Heart left ventricle (tissue), 16 donors: ENCODE measurements at regions not wholly inside any gene's neighbourhood (a gene's known extent, or its start where the extent isn't known, plus 50 kb on each side); places are given as distances from the start of the nearest gene placed in this dataset.

Source experiments
- ATAC-seq, 4 donors: fragments of 200-7000 bp; cut with Tn5 transposase; one replicate each; pipeline ENCODE4 v1.9.1; 2020 to 2022; ENCODE audit warnings: moderate library complexity in 4 of 4, mild to moderate bottlenecking in 3 of 4, moderate number of reproducible peaks in 1 of 4
- DNase-seq, 5 donors: peaks; one replicate each; pipeline ENCODE4 v3.0.0-alpha.2; 2020
- H3K27ac ChIP-seq, 12 donors: fragments of 200-600 bp; sonication (generic) in 4 of 12; one replicate each; pipeline versions ENCODE4 v1.5.0 to v1.8.0; 2016 to 2022; ENCODE audit warnings: mild to moderate bottlenecking in 2 of 12
- H3K27me3 ChIP-seq, 9 donors: fragments of 200-600 bp; sonication (generic) in 2 of 9; one replicate each; pipeline versions ENCODE4 v1.5.1 to v1.8.0; 2016 to 2022; ENCODE audit warnings: mild to moderate bottlenecking in 3 of 9
- H3K36me3 ChIP-seq, 9 donors: fragments of 200-600 bp; sonication (generic) in 2 of 9; one replicate each; pipeline versions ENCODE4 v1.5.0 to v1.8.0; 2018 to 2022; ENCODE audit warnings: mild to moderate bottlenecking in 2 of 9
- H3K4me1 ChIP-seq, 12 donors: fragments of 200-600 bp; sonication (generic) in 4 of 12; one replicate each; pipeline versions ENCODE4 v1.5.0 to v1.8.0; 2016 to 2022; ENCODE audit warnings: mild to moderate bottlenecking in 3 of 12
- H3K4me3 ChIP-seq, 12 donors: fragments of 200-600 bp; sonication (generic) in 4 of 12; one replicate each; pipeline versions ENCODE4 v1.5.0 to v1.8.0; 2017 to 2022; ENCODE audit warnings: mild to moderate bottlenecking in 9 of 12, moderate library complexity in 4 of 12
- H3K9me3 ChIP-seq, 12 donors: fragments of 200-600 bp; sonication (generic) in 4 of 12; one replicate each; pipeline versions ENCODE4 v1.5.0 to v1.8.0; 2016 to 2022; ENCODE audit warnings: mild to moderate bottlenecking in 1 of 12
- CTCF ChIP-seq, 12 donors: fragments of 200-600 bp; sonication (generic) in 4 of 12; IDR thresholded peaks; one replicate each; pipeline versions ENCODE4 v1.5.0 to v1.8.0; 2018 to 2022; ENCODE audit warnings: antibody characterized with exemption in 12 of 12, mild to moderate bottlenecking in 5 of 12
- POLR2A ChIP-seq, 2 donors: fragments of 450-650 bp; IDR thresholded peaks; one replicate each; pipeline ENCODE4 v1.6.1; 2017; ENCODE audit warnings: antibody characterized with exemption in 2 of 2, mild to moderate bottlenecking in 2 of 2, moderate library complexity in 2 of 2
- WGBS, 4 donors: extraction: QIAGEN DNeasy Blood & Tissue Kit in 2 of 4; methylation state at CpG; one replicate each; pipeline versions ENCODE4 v1.1.5 to v1.1.7; 2013 to 2018; 5-methylcytosine and 5-hydroxymethylcytosine counted together
- intact Hi-C, 10 donors: fragments of 100-400 bp; cut with DNase I; formaldehyde crosslinking; loops; one replicate each; pipeline versions ENCODE4 v1.11.1 to v1.14.2; 2022
- donor health status: ischemic (EF 13 %, LVEDD 7.1; RV severe dilation, severe dysfunction).
- donor health status: healthy with polysubstance abuse.
- donor health status: DM: no; HTN: yes; CAD: no.
- donor health status: DM: no; HTN: no; CAD: no.
- donor health status: ischemic (EF 25% LVEDD 6.9; RV normal size, moderate dysfunction).
- donor health status: ischemic (EF 25% LVEDD 5.7; RV mildly dilated, moderate dysfunction).
- donor health status: healthy.
- donor health status: DM: yes; HTN: yes; CAD: no.
- donor health status: ischemic (EF 35%, LVEDD 5.7; RV mildly dilated, moderate dysfunction).
- donor health status: nonischemic (EF 11% LVEDD 7.7; RV severe dilation, severe dysfunction).
- donor health status: DM: yes; HTN: yes; CAD: no.
- donor health status: PGD.
- donor health status: ischemic (EF 29% LVEDD 5.4; RV normal size, mild dysfunction).
- donor health status: nonischemic (EF 23%, LVEDD 6.1; RV moderate dilation, normal function).

GRCh38 chr15:35208353-35208752 is 123.3 kb upstream of the NANOGP8 start:
- Histone ChIP-seq H3K27me3 (no peaks in the 10 kb centered on the region), H3K27ac (no peak overlapping the region), H3K9me3 (no peaks in the 10 kb centered on the region), H3K4me3 (no peak overlapping the region), H3K4me1 (peaks cover 0 to 10% (median 0%) of the 10 kb centered on the region in 12 donors), H3K36me3 (no peaks in the 10 kb centered on the region)
- intact Hi-C loops, result no loop called here
- DNase-seq (no peak), ATAC-seq (no peak)
- 76 to 85% (median 78%) methylated on average over 3 of the region's 3 CpGs for WGBS, 4 donors
- TF ChIP-seq CTCF (IDR thresholded peaks at IDR 0.05) (no peak), POLR2A (IDR thresholded peaks at IDR 0.05) (no peak)

- WGBS, 4 donors, result 91 to 98% (median 97%) methylated on average over 2 of the region's 2 CpGs
- H3K9me3 ChIP-seq, result no peaks in the 10 kb centered on the region
- H3K27ac ChIP-seq, result no peak overlapping the region
- TF ChIP-seq POLR2A (IDR thresholded peaks at IDR 0.05) (no peak), CTCF (IDR thresholded peaks at IDR 0.05) (peak in 2 of 12 donors; percentile 16 to 20)
- H3K27me3 ChIP-seq, result no peaks in the 10 kb centered on the region
- DNase-seq (no peak), ATAC-seq (no peak)
- intact Hi-C loops, result no loop called here
- no peaks in the 10 kb centered on the region for H3K36me3 ChIP-seq
- H3K4me1 ChIP-seq, result peaks cover 0 to 5% (median 0%) of the 10 kb centered on the region in 12 donors
- H3K4me3 ChIP-seq, result no peak overlapping the region
These were observed 121.1 kb upstream of the NANOGP8 start for GRCh38 chr15:35206060-35206675.

- Histone ChIP-seq H3K4me1 (no peaks in the 10 kb centered on the region), H3K27me3 (no peaks in the 10 kb centered on the region), H3K27ac (no peak overlapping the region), H3K9me3 (no peaks in the 10 kb centered on the region), H3K4me3 (no peak overlapping the region), H3K36me3 (no peaks in the 10 kb centered on the region)
- DNase-seq (no peak), ATAC-seq (no peak)
- 82 to 91% (median 88%) methylated on average over 1 of the region's 1 CpG for WGBS, 4 donors
- intact Hi-C loops, result no loop called here
- no peak for TF ChIP-seq POLR2A (IDR thresholded peaks at IDR 0.05)
- no peak for TF ChIP-seq CTCF (IDR thresholded peaks at IDR 0.05)
These were observed 113.1 kb upstream of the NANOGP8 start for GRCh38 chr15:35198197-35198596.

GRCh38 chr15:35197754-35198153 is 112.7 kb upstream of the NANOGP8 start:
- DNase-seq, result no peak
- Histone ChIP-seq H3K36me3 (no peaks in the 10 kb centered on the region), H3K4me1 (no peaks in the 10 kb centered on the region), H3K9me3 (peaks cover 0 to 2% (median 0%) of the 10 kb centered on the region in 12 donors), H3K4me3 (no peak overlapping the region), H3K27me3 (no peaks in the 10 kb centered on the region), H3K27ac (no peak overlapping the region)
- 37 to 55% (median 44%) methylated on average over 1 of the region's 1 CpG for WGBS, 4 donors
- TF ChIP-seq POLR2A (IDR thresholded peaks at IDR 0.05) (no peak), CTCF (IDR thresholded peaks at IDR 0.05) (no peak)
- intact Hi-C loops, result no loop called here
- ATAC-seq, result no peak
